Endothelial cell of umbilical vein (primary cell): ENCODE measurements at regions not wholly inside any gene's neighbourhood (a gene's known extent, or its start where the extent isn't known, plus 50 kb on each side); places are given as distances from the start of the nearest gene placed in this dataset.

Experiments
- BruUV-seq: library from RNA; stranded (reverse); fragments of 400-500 nt; replicated peaks from 2 replicates; lab custom pipeline; 2021; lab: Mats Ljungman, UMichigan
- CTCF ChIA-PET: fragments of 300-600, 350-600 bp; sonication (Branson Sonifier 250); formaldehyde crosslinking; loops from one replicate; lab custom pipeline; 2021; ENCODE audit warnings: antibody characterized with exemption, inconsistent platforms; lab: Charles Lee
- POLR2A ChIA-PET: fragments of 300-600, 350-600 bp; sonication (Branson Sonifier 250); formaldehyde crosslinking; loops from one replicate; lab custom pipeline; 2021; ENCODE audit warnings: antibody characterized with exemption, inconsistent platforms; lab: Charles Lee
- DNase-seq: peaks from one replicate; pipeline ENCODE4 v3.0.0-alpha.2; 2011; ENCODE audit warnings: low read depth, low spot score
- FAIRE-seq: peaks from 2 replicates; lab custom pipeline; 2011; peaks lifted over from hg19 to GRCh38; lab: Jason Lieb, UNC
- H2AFZ ChIP-seq: 2 replicates; pipeline ENCODE4 v1.6.0; 2012; ENCODE audit warnings: low read depth, low read length, control low read depth, inconsistent platforms
- H3K27ac ChIP-seq: 2 replicates; pipeline ENCODE4 v1.5.1; 2011; ENCODE audit warnings: low read depth, mild to moderate bottlenecking, control low read depth, low read length, moderate library complexity; ENCODE audit not compliant: insufficient read depth
- H3K27me3 ChIP-seq, 2 experiments: 2 replicates each; pipeline versions ENCODE4 v1.6.0 to v1.6.1; 2011; ENCODE audit warnings: low read length in 2 of 2, mixed read lengths in 1 of 2; ENCODE audit not compliant: control insufficient read depth in 2 of 2, insufficient read depth in 2 of 2
- H3K36me3 ChIP-seq, 2 experiments: 2 replicates in 1 of 2; 3 replicates in 1 of 2; pipeline ENCODE4 v1.5.1; 2011; ENCODE audit warnings: low read length in 2 of 2, mild to moderate bottlenecking in 1 of 2, moderate library complexity in 1 of 2; ENCODE audit not compliant: control insufficient read depth in 2 of 2, insufficient read depth in 2 of 2; ENCODE audit errors: extremely low read depth in 1 of 2
- H3K4me1 ChIP-seq: 3 replicates; pipeline ENCODE4 v1.5.1; 2011; ENCODE audit warnings: mild to moderate bottlenecking, low read length; ENCODE audit not compliant: control insufficient read depth, insufficient read depth; ENCODE audit errors: extremely low read depth
- H3K4me2 ChIP-seq: 2 replicates; pipeline ENCODE4 v1.6.1; 2011; ENCODE audit warnings: low read length, control low read depth, mixed read lengths; ENCODE audit not compliant: insufficient read depth
- H3K4me3 ChIP-seq, 3 experiments: fragments of 200-600 bp in 1 of 3; sonication (generic), shearing (Covaris generic) in 1 of 3; replicated peaks in 1 of 3; 2 replicates each; pipeline ENCODE4 v1.5.1; 2011 to 2016; ENCODE audit warnings: control low read depth in 3 of 3, low read length in 3 of 3, mild to moderate bottlenecking in 2 of 3, inconsistent platforms in 1 of 3, low read depth in 1 of 3, moderate library complexity in 1 of 3; ENCODE audit not compliant: insufficient read depth in 1 of 3
- H3K79me2 ChIP-seq: 2 replicates; pipeline ENCODE4 v1.6.0; 2012; ENCODE audit warnings: low read length, inconsistent platforms; ENCODE audit not compliant: control insufficient read depth, insufficient read depth
- H3K9ac ChIP-seq: replicated peaks from 2 replicates; pipeline ENCODE3; 2011; ENCODE audit warnings: low read length, control low read depth; ENCODE audit not compliant: insufficient read depth; ENCODE audit errors: extremely low read depth
- H3K9me1 ChIP-seq: replicated peaks from 3 replicates; pipeline ENCODE4 v1.6.0; 2011; ENCODE audit warnings: mild to moderate bottlenecking, low read length; ENCODE audit not compliant: control insufficient read depth, insufficient read depth; ENCODE audit errors: extremely low read depth
- H3K9me3 ChIP-seq: replicated peaks from 2 replicates; pipeline ENCODE4 v1.5.1; 2012; ENCODE audit warnings: low read length, inconsistent platforms; ENCODE audit not compliant: control insufficient read depth, insufficient read depth
- H4K20me1 ChIP-seq: replicated peaks from 2 replicates; pipeline ENCODE3; 2011; ENCODE audit warnings: mild to moderate bottlenecking, low read length; ENCODE audit not compliant: control insufficient read depth, insufficient read depth; ENCODE audit errors: extremely low read depth
- CTCF ChIP-seq, 2 donors: IDR thresholded peaks; 1 replicate in 1 of 2; 2 replicates in 1 of 2; pipeline ENCODE4 v1.5.1; 2011; ENCODE audit warnings: low read length in 2 of 2, mild to moderate bottlenecking in 2 of 2, moderate library complexity in 2 of 2, control low read depth in 1 of 2, inconsistent platforms in 1 of 2, low read depth in 1 of 2; ENCODE audit not compliant: insufficient read depth in 1 of 2; ENCODE audit errors: extremely low read depth in 1 of 2
- EZH2 ChIP-seq: IDR thresholded peaks from 2 replicates; pipeline ENCODE4 v1.6.1; 2012; ENCODE audit warnings: borderline replicate concordance, low read depth, mild to moderate bottlenecking, moderate library complexity, low read length, inconsistent platforms; ENCODE audit not compliant: severe bottlenecking
- FOS ChIP-seq: IDR thresholded peaks from 2 replicates; pipeline ENCODE4 v1.6.1; 2011; ENCODE audit warnings: mild to moderate bottlenecking, low read length, moderate library complexity, borderline replicate concordance; ENCODE audit not compliant: insufficient read depth
- JUN ChIP-seq: IDR thresholded peaks from 2 replicates; pipeline ENCODE4 v1.6.1; 2011; ENCODE audit warnings: borderline replicate concordance, low read depth; ENCODE audit not compliant: insufficient read length, insufficient read depth
- MAX ChIP-seq: IDR thresholded peaks from 2 replicates; pipeline ENCODE4 v1.6.1; 2011; ENCODE audit not compliant: insufficient read depth, insufficient read length
- MYC ChIP-seq: IDR thresholded peaks from one replicate; pipeline ENCODE4 v1.6.1; 2011; ENCODE audit warnings: mild to moderate bottlenecking, low read depth, low read length
- dilution Hi-C: fragments of 300-500 bp; cut with MboI; formaldehyde crosslinking; loops from one replicate; pipeline ENCODE4 v1.15.0; 2019; ENCODE audit warnings: low sequenced_read_pairs; ENCODE audit not compliant: extremely low pct_ligation_motif_present
- intact Hi-C: fragments of 100-400 bp; cut with micrococcal nuclease; formaldehyde crosslinking; loops from one replicate; pipeline ENCODE4 v1.10.0; 2022

GRCh38 chr6:74482180-74482579 lies 723.7 kb downstream of the COL12A1 start:
- Histone ChIP-seq H3K4me1 (no peaks in the 10 kb centered on the region), H3K4me2 (no peak overlapping the region), H3K9me1 (no peaks in the 10 kb centered on the region), H3K27ac (no peak overlapping the region), H3K4me3 (no peak overlapping the region), H3K79me2 (no peaks in the 10 kb centered on the region), H3K9ac (no peak overlapping the region), H3K36me3 (no peaks in the 10 kb centered on the region), H4K20me1 (no peaks in the 10 kb centered on the region), H3K27me3 (no peaks in the 10 kb centered on the region), H3K9me3 (no peaks in the 10 kb centered on the region), H2AFZ (no peak overlapping the region)
- dilution Hi-C loops (no loop called here), intact Hi-C loops (no loop called here)
- DNase-seq (no peak), FAIRE-seq (no peak)
- TF ChIP-seq MYC (no peak), JUN (no peak), FOS (no peak), MAX (no peak), EZH2 (no peak), CTCF (IDR thresholded peaks at IDR 0.05; ENCODE audit: extremely low read depth in 1 of 2, insufficient read depth in 1 of 2, low read depth in 1 of 2, low read length in 2 of 2) (no peak)
- CTCF ChIA-PET, result no interaction called here
- no TSS peak for BruUV-seq
- POLR2A ChIA-PET, result no interaction called here
